ENCODE measurements at regions not wholly inside any gene's neighbourhood (a gene's known extent, or its start where the extent isn't known, plus 50 kb on each side); places are given as distances from the start of the nearest gene placed in this dataset.

- TF ChIP-seq, protein P1, sequence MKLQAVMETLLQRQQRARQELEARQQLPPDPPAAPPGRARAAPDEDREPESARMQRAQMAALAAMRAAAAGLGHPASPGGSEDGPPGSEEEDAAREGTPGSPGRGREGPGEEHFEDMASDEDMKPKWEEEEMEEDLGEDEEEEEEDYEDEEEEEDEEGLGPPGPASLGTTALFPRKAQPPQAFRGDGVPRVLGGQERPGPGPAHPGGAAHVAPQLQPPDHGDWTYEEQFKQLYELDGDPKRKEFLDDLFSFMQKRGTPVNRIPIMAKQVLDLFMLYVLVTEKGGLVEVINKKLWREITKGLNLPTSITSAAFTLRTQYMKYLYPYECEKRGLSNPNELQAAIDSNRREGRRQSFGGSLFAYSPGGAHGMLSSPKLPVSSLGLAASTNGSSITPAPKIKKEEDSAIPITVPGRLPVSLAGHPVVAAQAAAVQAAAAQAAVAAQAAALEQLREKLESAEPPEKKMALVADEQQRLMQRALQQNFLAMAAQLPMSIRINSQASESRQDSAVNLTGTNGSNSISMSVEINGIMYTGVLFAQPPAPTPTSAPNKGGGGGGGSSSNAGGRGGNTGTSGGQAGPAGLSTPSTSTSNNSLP (IDR thresholded peaks at IDR 0.05; ENCODE audit: borderline replicate concordance, low read depth, low read length): no peak
- no peak for TF ChIP-seq NCOA1 (IDR thresholded peaks at IDR 0.05; ENCODE audit: low read depth)
Observed at GRCh38 chrX:17291171-17291900, 83.7 kb upstream of the NHS start (continued).

GRCh38 chrX:17292111-17292527, 82.9 kb upstream of the NHS start:
- Histone ChIP-seq H3K4me2 (ENCODE audit: insufficient read depth, low read length) (no peak overlapping the region), H3K4me3 (no peak overlapping the region), H3K4me1 (replicated peaks in 1 of 2; ENCODE audit: control insufficient read depth in 2 of 2, insufficient read depth in 2 of 2, low read length in 2 of 2) (no peaks in the 10 kb centered on the region), H3K27me3 (ENCODE audit: control insufficient read depth in 2 of 2, insufficient read depth in 2 of 2, low read length in 2 of 2) (no peaks in the 10 kb centered on the region), H3K9ac (ENCODE audit: insufficient read depth in 1 of 2, low read depth in 2 of 2, low read length in 2 of 2) (no peak overlapping the region), H3K27ac (ENCODE audit: extremely low read depth, low read depth, low read length) (no peak overlapping the region), H3K9me3 (replicated peaks; ENCODE audit: control insufficient read depth, insufficient read depth, low read depth, low read length) (no peaks in the 10 kb centered on the region), H2AFZ (ENCODE audit: low read depth, low read length) (no peak overlapping the region), H3K9me1 (ENCODE audit: control insufficient read depth, insufficient read depth, low read length) (no peaks in the 10 kb centered on the region), H4K20me1 (replicated peaks; ENCODE audit: control insufficient read depth, insufficient read depth, low read length) (no peaks in the 10 kb centered on the region), H3K79me2 (ENCODE audit: control insufficient read depth, insufficient read depth, low read length) (no peaks in the 10 kb centered on the region), H3K36me3 (ENCODE audit: control insufficient read depth, insufficient read depth, low read length) (no peaks in the 10 kb centered on the region)
- BruUV-seq (replicated peaks): no TSS peak
- DNase-seq (ENCODE audit: extremely low read depth in 1 of 4, low spot score in 3 of 4): no peak
- no peak for FAIRE-seq
- intact Hi-C loops (cut with micrococcal nuclease): no loop called here
- ChIA-PET CTCF (ENCODE audit: low intra/inter-chr PET ratio) (no interaction called here), POLR2A (no interaction called here)
- in situ Hi-C loops (cut with MboI): no loop called here
- ATAC-seq: no peak
- WGBS (ENCODE audit: insufficient coverage, low coverage, missing lambda C conversion rate): 0% methylated on average over 3 of the region's 4 CpGs
- TF ChIP-seq PTBP1 (IDR thresholded peaks at IDR 0.05; ENCODE audit: low read depth, low read length) (no peak), SAFB2 (IDR thresholded peaks at IDR 0.05; ENCODE audit: borderline replicate concordance, low read depth, low read length, severe bottlenecking) (no peak), GATAD2B (IDR thresholded peaks at IDR 0.05; ENCODE audit: borderline replicate concordance) (no peak), ARHGAP35 (IDR thresholded peaks at IDR 0.05; ENCODE audit: partially characterized antibody) (no peak), TCF3 (CRISPR knock-in tag; IDR thresholded peaks at IDR 0.05) (no peak), TBP (optimal IDR thresholded peaks at IDR 0.05; ENCODE audit: low read depth, low read length) (no peak), FOXA1 (IDR thresholded peaks at IDR 0.05; ENCODE audit: borderline replicate concordance) (no peak), ZNF408 (CRISPR knock-in tag; IDR thresholded peaks at IDR 0.05; ENCODE audit: low read depth) (no peak), ERF (CRISPR knock-in tag; IDR thresholded peaks at IDR 0.05) (no peak), TCF7 (IDR thresholded peaks at IDR 0.05; ENCODE audit: borderline replicate concordance) (no peak), BCL6 (CRISPR knock-in tag; IDR thresholded peaks at IDR 0.05) (no peak), RNF2 (IDR thresholded peaks at IDR 0.05) (no peak)
- TF ChIP-seq, protein P2, sequence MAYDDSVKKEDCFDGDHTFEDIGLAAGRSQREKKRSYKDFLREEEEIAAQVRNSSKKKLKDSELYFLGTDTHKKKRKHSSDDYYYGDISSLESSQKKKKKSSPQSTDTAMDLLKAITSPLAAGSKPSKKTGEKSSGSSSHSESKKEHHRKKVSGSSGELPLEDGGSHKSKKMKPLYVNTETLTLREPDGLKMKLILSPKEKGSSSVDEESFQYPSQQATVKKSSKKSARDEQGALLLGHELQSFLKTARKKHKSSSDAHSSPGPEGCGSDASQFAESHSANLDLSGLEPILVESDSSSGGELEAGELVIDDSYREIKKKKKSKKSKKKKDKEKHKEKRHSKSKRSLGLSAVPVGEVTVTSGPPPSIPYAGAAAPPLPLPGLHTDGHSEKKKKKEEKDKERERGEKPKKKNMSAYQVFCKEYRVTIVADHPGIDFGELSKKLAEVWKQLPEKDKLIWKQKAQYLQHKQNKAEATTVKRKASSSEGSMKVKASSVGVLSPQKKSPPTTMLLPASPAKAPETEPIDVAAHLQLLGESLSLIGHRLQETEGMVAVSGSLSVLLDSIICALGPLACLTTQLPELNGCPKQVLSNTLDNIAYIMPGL (CRISPR knock-in tag; IDR thresholded peaks at IDR 0.05): no peak
- TF ChIP-seq, protein P3, sequence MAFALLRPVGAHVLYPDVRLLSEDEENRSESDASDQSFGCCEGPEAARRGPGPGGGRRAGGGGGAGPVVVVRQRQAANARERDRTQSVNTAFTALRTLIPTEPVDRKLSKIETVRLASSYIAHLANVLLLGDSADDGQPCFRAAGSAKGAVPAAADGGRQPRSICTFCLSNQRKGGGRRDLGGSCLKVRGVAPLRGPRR (CRISPR knock-in tag; IDR thresholded peaks at IDR 0.05): no peak
- TF ChIP-seq, protein P4, sequence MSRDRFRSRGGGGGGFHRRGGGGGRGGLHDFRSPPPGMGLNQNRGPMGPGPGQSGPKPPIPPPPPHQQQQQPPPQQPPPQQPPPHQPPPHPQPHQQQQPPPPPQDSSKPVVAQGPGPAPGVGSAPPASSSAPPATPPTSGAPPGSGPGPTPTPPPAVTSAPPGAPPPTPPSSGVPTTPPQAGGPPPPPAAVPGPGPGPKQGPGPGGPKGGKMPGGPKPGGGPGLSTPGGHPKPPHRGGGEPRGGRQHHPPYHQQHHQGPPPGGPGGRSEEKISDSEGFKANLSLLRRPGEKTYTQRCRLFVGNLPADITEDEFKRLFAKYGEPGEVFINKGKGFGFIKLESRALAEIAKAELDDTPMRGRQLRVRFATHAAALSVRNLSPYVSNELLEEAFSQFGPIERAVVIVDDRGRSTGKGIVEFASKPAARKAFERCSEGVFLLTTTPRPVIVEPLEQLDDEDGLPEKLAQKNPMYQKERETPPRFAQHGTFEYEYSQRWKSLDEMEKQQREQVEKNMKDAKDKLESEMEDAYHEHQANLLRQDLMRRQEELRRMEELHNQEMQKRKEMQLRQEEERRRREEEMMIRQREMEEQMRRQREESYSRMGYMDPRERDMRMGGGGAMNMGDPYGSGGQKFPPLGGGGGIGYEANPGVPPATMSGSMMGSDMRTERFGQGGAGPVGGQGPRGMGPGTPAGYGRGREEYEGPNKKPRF (IDR thresholded peaks at IDR 0.05; ENCODE audit: low read depth, low read length): no peak
